ENCODE measurements at regions not wholly inside any gene's neighbourhood (a gene's known extent, or its start where the extent isn't known, plus 50 kb on each side); places are given as distances from the start of the nearest gene placed in this dataset.

DNA sequence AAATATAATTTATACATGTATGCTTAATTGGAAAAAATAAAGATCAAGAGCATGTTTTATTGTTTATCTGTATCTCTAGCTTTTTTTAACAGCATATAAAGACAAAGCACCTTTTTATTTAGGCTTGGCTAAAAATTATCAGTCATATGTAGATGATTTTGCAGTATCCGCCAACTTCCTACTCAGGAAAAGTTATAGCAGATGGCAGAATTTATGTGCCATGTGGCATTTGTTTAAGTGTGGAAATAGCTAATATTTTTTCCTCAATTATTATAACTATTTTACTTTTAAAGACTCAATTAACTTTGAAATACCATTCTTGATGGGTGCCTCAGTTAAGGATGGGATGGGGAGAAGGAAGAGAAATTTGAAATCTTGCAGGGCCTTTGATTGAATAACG lies 762.1 kb upstream of the RBFOX1 start:
- ATAC-seq (no peak), DNase-seq (no peak)
- intact Hi-C loops (cut with DNase I): no loop called here
- no peaks in the 10 kb centered on the region for H3K9me3 ChIP-seq
- H3K4me1 ChIP-seq: no peaks in the 10 kb centered on the region
- no peak overlapping the region for H3K27ac ChIP-seq
- no peak overlapping the region for H3K4me3 ChIP-seq
- H3K27me3 ChIP-seq: peaks cover 0 to 14% (median 0%) of the 10 kb centered on the region in 9 donors
- TF ChIP-seq, protein P1, sequence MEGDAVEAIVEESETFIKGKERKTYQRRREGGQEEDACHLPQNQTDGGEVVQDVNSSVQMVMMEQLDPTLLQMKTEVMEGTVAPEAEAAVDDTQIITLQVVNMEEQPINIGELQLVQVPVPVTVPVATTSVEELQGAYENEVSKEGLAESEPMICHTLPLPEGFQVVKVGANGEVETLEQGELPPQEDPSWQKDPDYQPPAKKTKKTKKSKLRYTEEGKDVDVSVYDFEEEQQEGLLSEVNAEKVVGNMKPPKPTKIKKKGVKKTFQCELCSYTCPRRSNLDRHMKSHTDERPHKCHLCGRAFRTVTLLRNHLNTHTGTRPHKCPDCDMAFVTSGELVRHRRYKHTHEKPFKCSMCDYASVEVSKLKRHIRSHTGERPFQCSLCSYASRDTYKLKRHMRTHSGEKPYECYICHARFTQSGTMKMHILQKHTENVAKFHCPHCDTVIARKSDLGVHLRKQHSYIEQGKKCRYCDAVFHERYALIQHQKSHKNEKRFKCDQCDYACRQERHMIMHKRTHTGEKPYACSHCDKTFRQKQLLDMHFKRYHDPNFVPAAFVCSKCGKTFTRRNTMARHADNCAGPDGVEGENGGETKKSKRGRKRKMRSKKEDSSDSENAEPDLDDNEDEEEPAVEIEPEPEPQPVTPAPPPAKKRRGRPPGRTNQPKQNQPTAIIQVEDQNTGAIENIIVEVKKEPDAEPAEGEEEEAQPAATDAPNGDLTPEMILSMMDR (IDR thresholded peaks at IDR 0.05): no peak
- no peak for TF ChIP-seq POLR2A (IDR thresholded peaks at IDR 0.05)
- 80 to 86% (median 83%) methylated on average over 2 of the region's 2 CpGs for WGBS, 4 donors
- no peaks in the 10 kb centered on the region for H3K36me3 ChIP-seq

DNA sequence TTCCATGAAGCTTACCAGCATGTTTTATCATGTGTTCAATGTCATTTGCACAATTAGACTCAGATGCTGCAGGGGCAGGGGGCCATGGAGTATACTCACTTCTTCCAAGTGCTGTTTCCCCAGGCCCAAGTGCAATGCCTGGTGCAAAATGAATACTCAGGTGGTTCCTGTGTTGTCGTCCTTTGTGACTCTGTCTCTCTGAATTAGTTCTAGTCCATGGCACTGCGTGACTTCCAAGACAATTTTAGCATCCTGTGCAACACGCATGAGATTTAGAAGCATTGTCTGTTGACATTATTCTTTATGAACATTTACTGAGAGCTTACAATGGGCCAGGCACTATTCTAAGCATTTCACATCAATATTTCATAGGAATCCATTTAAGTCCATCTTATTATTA lies 769.7 kb upstream of the RBFOX1 start:
- no peaks in the 10 kb centered on the region for H3K9me3 ChIP-seq
- TF ChIP-seq, protein P1 (IDR thresholded peaks at IDR 0.05): no peak
- no peak for TF ChIP-seq POLR2A (IDR thresholded peaks at IDR 0.05)
- no peak for DNase-seq
- no peaks in the 10 kb centered on the region for H3K4me1 ChIP-seq
- WGBS, 4 donors: 73 to 91% (median 79%) methylated on average over 3 of the region's 3 CpGs
- no peak overlapping the region for H3K27ac ChIP-seq
- ATAC-seq: no peak
- intact Hi-C loops (cut with DNase I): no loop called here
- no peak overlapping the region for H3K4me3 ChIP-seq
- no peaks in the 10 kb centered on the region for H3K27me3 ChIP-seq
- H3K36me3 ChIP-seq: no peaks in the 10 kb centered on the region

DNA sequence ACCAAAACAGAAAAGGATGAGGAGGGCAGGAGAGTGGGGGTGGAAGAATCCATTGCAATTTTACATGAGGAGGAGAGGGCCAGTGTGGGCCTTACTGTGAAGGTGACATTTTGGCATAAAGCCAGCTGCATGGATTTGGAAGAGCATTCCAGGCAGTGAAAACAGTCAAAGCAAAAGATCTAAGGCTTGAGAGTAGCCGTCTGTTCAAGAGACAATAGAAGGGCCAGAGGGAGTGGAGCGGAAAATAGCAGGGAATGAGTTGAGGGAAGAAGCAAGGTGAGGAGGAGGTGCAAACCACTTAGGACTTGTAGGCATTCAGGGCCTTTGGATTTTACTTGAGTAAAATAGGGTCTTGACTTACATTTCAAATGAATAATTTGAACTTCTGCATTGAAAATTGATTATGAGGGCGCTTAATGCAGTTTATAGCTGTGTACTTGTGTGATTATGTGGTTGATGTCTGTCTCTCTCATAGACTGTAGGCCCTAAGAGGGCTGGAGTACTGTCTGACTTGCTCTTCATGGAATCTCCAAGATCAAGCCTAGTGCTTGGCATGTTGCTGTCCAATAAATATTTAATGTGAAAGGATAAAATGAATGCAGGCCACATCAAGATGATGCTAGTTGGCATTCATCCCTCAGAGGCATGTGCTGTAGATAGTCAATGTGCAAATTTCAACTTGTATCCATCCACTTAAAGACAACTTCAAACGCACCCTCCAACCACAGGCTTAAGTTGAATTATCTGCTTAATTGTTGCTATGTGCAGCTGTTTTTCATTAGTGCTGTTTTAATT lies 772.1 kb upstream of the RBFOX1 start:
- Histone ChIP-seq H3K27me3 (no peaks in the 10 kb centered on the region), H3K4me3 (no peak overlapping the region), H3K36me3 (no peaks in the 10 kb centered on the region), H3K4me1 (no peaks in the 10 kb centered on the region), H3K9me3 (no peaks in the 10 kb centered on the region), H3K27ac (no peak overlapping the region)
- WGBS, 4 donors: 56 to 62% (median 60%) methylated on average over 4 of the region's 4 CpGs
- ATAC-seq (no peak), DNase-seq (no peak)
- TF ChIP-seq POLR2A (IDR thresholded peaks at IDR 0.05): no peak
- TF ChIP-seq, protein P1 (IDR thresholded peaks at IDR 0.05): no peak
- intact Hi-C loops (cut with DNase I): no loop called here

DNA sequence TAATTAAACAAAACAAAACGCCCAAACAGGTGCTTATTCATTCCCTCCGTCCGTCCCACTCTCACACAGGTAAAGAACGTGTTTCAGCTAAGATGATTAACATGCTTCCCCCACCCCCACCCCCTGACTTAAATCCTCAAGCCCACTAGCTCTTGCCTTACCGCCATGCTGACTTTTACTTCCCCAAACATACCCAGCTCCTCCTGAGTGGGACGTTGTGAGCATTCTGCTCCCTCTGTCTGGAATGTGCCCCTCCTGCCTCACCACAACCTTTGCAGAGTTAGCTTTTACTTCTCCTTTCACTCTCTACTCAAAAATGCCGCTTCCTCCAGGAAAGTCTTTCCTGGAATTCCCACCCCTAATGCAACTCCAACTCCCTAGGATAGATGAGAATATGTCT lies 774.0 kb upstream of the RBFOX1 start:
- ATAC-seq (no peak), DNase-seq (no peak)
- intact Hi-C loops (cut with DNase I): no loop called here
- no peak overlapping the region for H3K4me3 ChIP-seq
- 21 to 28% (median 26%) methylated on average over 7 of the region's 7 CpGs for WGBS, 4 donors
- H3K27ac ChIP-seq: no peak overlapping the region
- no peaks in the 10 kb centered on the region for H3K4me1 ChIP-seq
- TF ChIP-seq POLR2A (IDR thresholded peaks at IDR 0.05): no peak
- TF ChIP-seq, protein P1 (IDR thresholded peaks at IDR 0.05): no peak
- no peaks in the 10 kb centered on the region for H3K9me3 ChIP-seq
- no peaks in the 10 kb centered on the region for H3K36me3 ChIP-seq
- H3K27me3 ChIP-seq: no peaks in the 10 kb centered on the region

Data from heart left ventricle (tissue), 16 donors.